IPS DF 4.7 (cell line): ENCODE measurements at regions not wholly inside any gene's neighbourhood (a gene's known extent, or its start where the extent isn't known, plus 50 kb on each side); places are given as distances from the start of the nearest gene placed in this dataset.

Experiments used
- DNase-seq: peaks from one replicate; pipeline ENCODE4 v3.0.0-alpha.2; 2013; ENCODE audit warnings: low spot score; ENCODE audit errors: extremely low read depth

GRCh38 chr17:12290207-12290606, 269.5 kb downstream of the MAP2K4 start:
- no peak for DNase-seq

- DNase-seq = no peak
These were observed 275.5 kb downstream of the MAP2K4 start for GRCh38 chr17:12296209-12296625.

DNA sequence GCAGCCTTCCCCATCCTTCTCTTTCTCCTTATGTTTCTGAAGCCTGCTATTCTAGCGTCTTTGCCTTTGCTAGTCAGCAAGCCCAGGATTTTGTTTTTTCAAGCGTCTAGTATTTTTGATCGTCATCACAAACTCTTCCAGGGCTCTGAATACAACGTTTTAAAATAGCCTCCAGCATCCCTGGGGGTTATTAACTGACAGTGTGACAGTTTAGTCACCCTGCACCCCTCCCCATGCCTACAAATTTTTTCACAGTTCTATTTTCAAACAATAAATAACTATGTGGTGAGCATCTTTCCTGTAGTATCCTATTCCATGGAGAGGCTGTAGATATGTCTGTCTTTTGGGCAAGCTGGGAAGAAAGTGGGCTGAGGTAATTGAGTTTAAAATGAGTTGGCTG, 280.9 kb downstream of the MAP2K4 start:
- no peak for DNase-seq

DNA sequence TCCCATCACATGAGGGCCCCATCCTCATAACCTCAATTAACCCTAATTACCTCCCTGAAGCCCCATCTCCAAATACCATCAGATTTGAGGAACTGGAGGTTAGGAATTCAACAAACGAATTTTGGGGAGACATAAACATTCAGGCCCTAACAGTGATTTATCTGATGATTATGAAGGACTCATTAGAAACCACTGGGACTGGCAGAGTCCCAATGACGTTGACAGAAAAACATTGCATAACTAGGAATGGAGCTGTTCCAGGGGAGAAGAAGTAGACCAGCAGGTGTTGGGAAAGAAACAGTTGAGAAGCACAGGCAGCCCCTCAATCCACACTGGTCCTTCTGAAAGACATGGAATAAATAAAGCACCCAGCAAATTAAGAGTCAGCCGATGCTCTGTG, 282.0 kb downstream of the MAP2K4 start:
- DNase-seq = no peak

GRCh38 chr17:12310811-12311210, 290.1 kb downstream of the MAP2K4 start:
- DNase-seq = no peak

DNA sequence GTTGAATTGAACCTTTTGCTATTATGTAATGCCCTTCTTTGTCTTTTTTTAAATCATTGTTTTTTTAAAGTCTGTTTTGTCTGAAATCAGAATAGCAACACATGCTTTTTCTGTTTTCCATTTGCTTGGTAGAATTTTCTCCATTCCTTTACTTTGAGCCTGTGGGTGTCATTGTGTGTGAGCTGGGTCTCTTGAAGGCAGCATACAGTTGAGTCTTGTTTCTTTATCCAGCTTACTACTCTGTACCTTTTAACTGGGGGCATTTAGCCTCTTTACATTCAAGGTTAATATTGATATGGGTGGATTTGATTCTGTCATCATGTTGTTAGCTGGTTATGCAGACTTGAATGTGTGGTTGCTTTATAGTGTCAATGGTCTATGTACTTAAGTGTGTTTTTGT, 292.0 kb downstream of the MAP2K4 start:
- no peak for DNase-seq

DNA sequence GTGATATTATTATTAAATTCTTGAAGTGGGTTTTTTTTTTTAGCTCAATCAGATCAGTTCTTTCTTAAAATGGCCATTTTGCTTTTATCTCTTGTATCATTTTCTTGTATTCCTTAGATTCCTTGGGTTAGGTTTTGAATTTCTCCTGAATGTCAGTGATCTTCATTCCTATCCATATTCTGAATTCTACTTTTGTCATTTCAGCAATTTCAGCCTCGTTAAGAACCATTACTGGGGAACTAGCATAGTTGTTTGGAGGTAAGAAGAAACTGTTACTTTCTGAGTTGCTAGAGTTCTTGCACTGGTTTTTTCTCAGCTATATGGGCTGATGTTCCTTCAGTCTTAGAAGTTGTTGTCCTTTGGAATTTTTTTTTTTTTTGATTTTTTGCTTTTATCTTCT, 293.1 kb downstream of the MAP2K4 start:
- DNase-seq = no peak

GRCh38 chr17:12316021-12316420, 295.3 kb downstream of the MAP2K4 start:
- DNase-seq = no peak

GRCh38 chr17:12318571-12319266, 298.0 kb downstream of the MAP2K4 start:
- DNase-seq = no peak

DNA sequence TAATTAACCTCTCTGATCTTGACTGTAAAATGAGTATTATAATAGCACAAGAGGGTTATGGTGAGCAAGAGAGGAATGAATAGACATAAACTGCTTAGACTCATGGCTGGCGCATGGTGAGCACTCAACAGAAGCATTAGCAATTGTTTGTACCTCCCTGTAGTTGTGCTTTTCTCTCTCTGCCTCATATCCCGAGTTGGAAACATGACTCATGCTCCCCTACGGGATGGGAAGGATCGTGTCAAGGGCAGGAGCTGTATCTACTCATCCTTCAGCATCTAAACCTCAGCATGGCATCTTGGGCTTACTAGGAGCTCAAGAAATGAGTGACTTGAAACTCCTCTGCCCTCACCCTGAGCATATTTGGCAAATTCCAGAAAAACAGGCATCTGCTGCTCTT, 299.6 kb downstream of the MAP2K4 start:
- no peak for DNase-seq

GRCh38 chr17:12328204-12328603, 307.5 kb downstream of the MAP2K4 start:
- DNase-seq = no peak

- no peak for DNase-seq
These were observed 309.8 kb downstream of the MAP2K4 start for GRCh38 chr17:12330456-12330855.

- no peak for DNase-seq
These were observed 320.7 kb downstream of the MAP2K4 start for GRCh38 chr17:12341328-12341727.

- no peak for DNase-seq
These were observed 321.5 kb downstream of the MAP2K4 start for GRCh38 chr17:12342161-12342560.

DNA sequence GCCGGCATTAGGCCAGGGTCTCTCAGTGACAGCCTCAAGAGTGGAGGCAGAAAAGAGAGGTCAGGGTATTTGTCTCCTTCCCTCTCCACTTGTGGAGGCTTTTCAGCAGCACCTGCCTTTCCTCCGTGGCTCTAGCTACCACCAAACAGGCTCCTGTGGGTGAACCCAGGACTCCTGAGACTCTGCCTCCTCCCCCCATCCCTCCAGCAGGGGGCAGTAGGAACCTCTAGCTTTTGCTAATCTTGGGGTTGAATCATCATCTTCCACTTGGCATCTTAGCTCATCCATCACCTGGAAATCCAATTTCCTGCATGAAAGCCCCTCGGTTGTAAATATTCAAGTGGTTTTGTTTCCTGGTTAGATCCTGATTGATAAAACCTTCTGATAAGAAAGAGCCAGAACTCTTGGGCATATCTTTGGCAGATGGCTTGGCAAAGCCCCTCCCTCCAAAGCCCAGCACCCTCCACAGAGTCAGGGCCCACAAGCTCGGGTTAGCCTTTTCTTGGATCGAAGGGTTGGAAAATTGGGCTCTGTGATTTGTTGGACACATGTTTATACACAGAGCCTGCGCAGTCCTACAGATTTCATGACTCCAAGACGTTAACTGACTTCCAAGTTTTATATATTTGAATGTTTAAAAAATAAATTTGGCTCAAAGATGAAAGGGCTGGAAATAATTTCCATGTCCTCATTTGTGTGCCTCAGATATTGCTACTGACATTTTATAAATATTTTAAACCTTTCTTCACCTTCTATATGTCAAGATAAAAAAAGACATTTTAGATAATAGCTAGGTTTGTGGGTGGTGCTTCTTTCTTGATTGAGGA, 322.1 kb downstream of the MAP2K4 start:
- peak; percentile 16 for DNase-seq

- DNase-seq = no peak
These were observed 317.2 kb upstream of the MYOCD start for GRCh38 chr17:12348476-12348875.

DNA sequence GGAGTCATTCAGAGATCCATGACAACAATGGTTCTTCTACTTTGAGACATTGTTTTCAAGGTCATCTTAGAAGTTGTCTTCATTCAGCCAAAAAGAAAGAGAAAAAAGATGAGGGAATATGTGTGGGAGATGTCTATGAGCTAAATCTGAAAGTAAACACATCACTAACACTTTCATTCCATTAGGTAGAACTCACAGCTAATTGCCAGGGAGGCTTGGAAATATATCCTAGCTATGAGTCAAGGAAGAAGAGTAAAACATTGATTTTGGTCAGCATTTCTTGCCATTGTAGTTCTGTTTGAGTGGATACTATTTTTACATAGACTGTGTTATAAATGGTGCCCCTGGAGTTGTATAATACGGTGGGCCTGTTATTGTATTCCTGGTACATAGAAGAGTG, 316.4 kb upstream of the MYOCD start:
- no peak for DNase-seq

GRCh38 chr17:12352127-12352526, 313.6 kb upstream of the MYOCD start:
- no peak for DNase-seq

- no peak for DNase-seq
These were observed 308.1 kb upstream of the MYOCD start for GRCh38 chr17:12357600-12357999.

DNA sequence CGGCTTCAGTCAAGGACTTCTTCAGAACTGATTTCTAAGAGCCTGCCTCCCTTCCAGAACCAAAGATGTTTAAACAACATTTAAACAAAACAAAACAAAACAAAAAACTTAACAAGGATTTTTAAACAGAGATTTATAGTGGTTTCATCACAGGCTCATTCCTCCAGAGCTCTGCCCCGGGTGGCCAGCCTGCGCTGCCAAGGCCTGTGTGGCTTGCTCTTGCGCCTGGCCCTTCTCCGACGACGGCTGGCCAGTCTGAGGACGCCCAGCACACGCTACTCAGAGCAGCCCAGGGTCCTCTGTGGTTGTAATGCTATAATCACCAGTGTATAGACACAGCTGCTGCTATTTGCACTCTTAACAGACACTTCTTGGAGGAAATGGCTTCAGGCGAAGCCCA, 307.2 kb upstream of the MYOCD start:
- no peak for DNase-seq

DNA sequence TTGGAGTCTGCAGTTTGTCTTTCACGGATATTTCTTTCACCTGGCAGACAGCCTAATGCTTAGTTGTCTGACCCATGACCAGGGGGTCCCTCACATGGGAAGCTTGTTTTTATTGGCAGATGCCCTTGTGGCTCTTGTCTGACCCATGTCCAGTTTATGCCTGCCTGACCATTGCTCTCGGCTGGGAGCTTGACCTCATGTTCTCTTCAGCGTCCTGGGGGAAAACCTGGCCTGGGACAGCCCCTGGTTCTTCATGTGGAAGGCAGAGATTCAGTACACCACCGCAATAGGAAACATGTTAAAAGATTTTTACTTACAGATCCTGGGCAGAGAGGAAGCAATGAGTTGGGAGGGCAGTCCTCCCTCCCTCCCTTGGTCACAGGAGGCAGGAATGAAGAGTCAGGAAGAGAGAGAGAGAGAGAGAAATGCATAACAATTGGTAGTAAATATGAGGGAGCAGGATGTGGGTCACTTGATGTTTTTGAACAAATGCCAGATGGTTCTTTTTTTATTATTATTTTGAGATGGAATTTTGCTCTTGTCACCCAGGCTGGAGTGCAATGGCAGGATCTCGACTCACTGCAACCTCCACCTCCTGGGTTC, 302.7 kb upstream of the MYOCD start:
- no peak for DNase-seq

DNA sequence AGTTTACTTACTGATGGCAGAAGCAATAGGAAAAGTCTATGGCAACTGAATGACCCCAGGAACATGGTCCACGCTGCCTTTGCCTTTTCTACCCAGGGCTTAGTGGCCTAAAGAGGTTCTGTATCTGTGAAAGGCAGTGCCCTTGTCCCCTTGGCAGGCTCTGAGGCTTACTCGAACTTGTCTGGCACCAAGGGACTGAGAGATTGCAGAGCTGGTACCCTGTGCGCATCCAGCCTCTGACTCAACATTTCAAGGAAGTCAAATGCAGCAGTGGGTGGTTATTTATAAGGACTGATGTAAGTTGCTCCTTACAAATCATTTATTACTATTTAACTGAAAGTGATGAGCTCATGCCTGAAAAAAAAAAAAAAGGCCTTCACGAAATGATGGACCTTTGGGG, 299.9 kb upstream of the MYOCD start:
- DNase-seq = no peak

GRCh38 chr17:12369065-12369464, 296.6 kb upstream of the MYOCD start:
- no peak for DNase-seq
